Vagina (tissue), 2 donors: ENCODE measurements at regions not wholly inside any gene's neighbourhood (a gene's known extent, or its start where the extent isn't known, plus 50 kb on each side); places are given as distances from the start of the nearest gene placed in this dataset.
A peak's percentile ranks its signal among the peaks of the same experiment; 100 is the strongest.

Experiments
- DNase-seq, 2 donors: peaks; one replicate each; pipeline ENCODE4 v3.0.0-alpha.2; 2017; ENCODE audit errors: extremely low spot score in 2 of 2
- H3K27ac ChIP-seq: fragments of 200-600 bp; sonication (generic); one replicate; pipeline ENCODE4 v1.5.1; 2019
- H3K27me3 ChIP-seq: fragments of 200-600 bp; sonication (generic); one replicate; pipeline ENCODE4 v1.5.1; 2019
- H3K36me3 ChIP-seq, 2 donors: fragments of 200-600 bp; sonication (generic); one replicate each; pipeline ENCODE4 v1.5.1; 2017 to 2019
- H3K4me1 ChIP-seq: fragments of 200-600 bp; sonication (generic); one replicate; pipeline ENCODE4 v1.5.1; 2019
- H3K4me3 ChIP-seq, 2 donors: fragments of 200-600 bp; sonication (generic); 1 replicate in 1 of 2; 2 replicates in 1 of 2; pipeline ENCODE4 v1.5.1; 2016 to 2019
- H3K9me3 ChIP-seq: fragments of 200-600 bp; sonication (generic); one replicate; pipeline ENCODE4 v1.5.1; 2019
- CTCF ChIP-seq, 3 experiments: fragments of 450-650 bp in 2 of 3; fragments of 200-600 bp in 1 of 3; sonication (generic) in 1 of 3; IDR thresholded peaks; one replicate each; pipeline ENCODE4 v1.5.1; 2017 to 2019; ENCODE audit warnings: antibody characterized with exemption in 3 of 3, mild to moderate bottlenecking in 2 of 3, moderate library complexity in 2 of 3
- POLR2A ChIP-seq, 2 donors: fragments of 450-650 bp; IDR thresholded peaks; one replicate each; pipeline ENCODE4 v1.6.1; 2017; ENCODE audit warnings: antibody characterized with exemption in 2 of 2, mild to moderate bottlenecking in 2 of 2, moderate library complexity in 2 of 2
- POLR2AphosphoS5 ChIP-seq, 2 donors: sonication (generic); formaldehyde crosslinking; IDR thresholded peaks; one replicate each; pipeline ENCODE4 v1.9.0; 2017; ENCODE audit warnings: antibody characterized with exemption in 2 of 2, mild to moderate bottlenecking in 2 of 2, low read depth in 1 of 2; ENCODE audit not compliant: insufficient read depth in 1 of 2
- intact Hi-C: fragments of 100-400 bp; cut with DNase I; formaldehyde crosslinking; loops from one replicate; pipeline ENCODE4 v1.15.1; 2023

GRCh38 chr2:172228177-172228808 is 125.6 kb upstream of the DLX2 start:
- H3K9me3 ChIP-seq = no peaks in the 10 kb centered on the region
- H3K27me3 ChIP-seq = no peaks in the 10 kb centered on the region
- intact Hi-C loops = no loop called here
- H3K27ac ChIP-seq = peak overlapping the region; percentile 31
- DNase-seq = peak in 1 of 2 donors; percentile 72
- no peak overlapping the region for H3K4me3 ChIP-seq
- no peak for TF ChIP-seq POLR2A (IDR thresholded peaks at IDR 0.05)
- TF ChIP-seq POLR2AphosphoS5 (IDR thresholded peaks at IDR 0.05; ENCODE audit: insufficient read depth in 1 of 2, low read depth in 1 of 2) = peak in 1 of 2 donors; percentile 42
- H3K36me3 ChIP-seq = no peaks in the 10 kb centered on the region
- peaks cover 34% of the 10 kb centered on the region for H3K4me1 ChIP-seq

- intact Hi-C loops = no loop called here
- H3K9me3 ChIP-seq = no peaks in the 10 kb centered on the region
- H3K27me3 ChIP-seq = no peaks in the 10 kb centered on the region
- peaks cover 35% of the 10 kb centered on the region for H3K4me1 ChIP-seq
- TF ChIP-seq POLR2A (IDR thresholded peaks at IDR 0.05) (no peak), POLR2AphosphoS5 (IDR thresholded peaks at IDR 0.05; ENCODE audit: insufficient read depth in 1 of 2, low read depth in 1 of 2) (no peak), CTCF (IDR thresholded peaks at IDR 0.05) (no peak)
- peak overlapping the region; percentile 36 for H3K27ac ChIP-seq
- H3K36me3 ChIP-seq = no peaks in the 10 kb centered on the region
- no peak overlapping the region for H3K4me3 ChIP-seq
- no peak for DNase-seq
These were observed 126.4 kb upstream of the DLX2 start for GRCh38 chr2:172229125-172229524.

GRCh38 chr2:172230332-172230888 is 127.7 kb upstream of the DLX2 start:
- TF ChIP-seq POLR2A (IDR thresholded peaks at IDR 0.05) (no peak), CTCF (IDR thresholded peaks at IDR 0.05) (no peak), POLR2AphosphoS5 (IDR thresholded peaks at IDR 0.05; ENCODE audit: insufficient read depth in 1 of 2, low read depth in 1 of 2) (no peak)
- no peaks in the 10 kb centered on the region for H3K36me3 ChIP-seq
- no peak for DNase-seq
- no peaks in the 10 kb centered on the region for H3K27me3 ChIP-seq
- H3K9me3 ChIP-seq = no peaks in the 10 kb centered on the region
- peak overlapping the region; percentile 27 for H3K27ac ChIP-seq
- peaks cover 48% of the 10 kb centered on the region for H3K4me1 ChIP-seq
- intact Hi-C loops = no loop called here
- no peak overlapping the region for H3K4me3 ChIP-seq

GRCh38 chr2:172230889-172231401 is 128.2 kb upstream of the DLX2 start:
- Histone ChIP-seq H3K27me3 (no peaks in the 10 kb centered on the region), H3K27ac (peak overlapping the region; percentile 71), H3K4me1 (peaks cover 53% of the 10 kb centered on the region), H3K36me3 (no peaks in the 10 kb centered on the region), H3K4me3 (no peak overlapping the region), H3K9me3 (no peaks in the 10 kb centered on the region)
- intact Hi-C loops = no loop called here
- TF ChIP-seq CTCF (IDR thresholded peaks at IDR 0.05) (no peak), POLR2AphosphoS5 (IDR thresholded peaks at IDR 0.05; ENCODE audit: insufficient read depth in 1 of 2, low read depth in 1 of 2) (peak in 1 of 2 donors; percentile 31), POLR2A (IDR thresholded peaks at IDR 0.05) (no peak)
- DNase-seq = peak in 1 of 2 donors; percentile 82

GRCh38 chr2:172231508-172231907 is 128.8 kb upstream of the DLX2 start:
- Histone ChIP-seq H3K27ac (peak overlapping the region; percentile 71), H3K36me3 (no peaks in the 10 kb centered on the region), H3K27me3 (no peaks in the 10 kb centered on the region), H3K4me1 (peaks cover 53% of the 10 kb centered on the region), H3K4me3 (no peak overlapping the region), H3K9me3 (no peaks in the 10 kb centered on the region)
- TF ChIP-seq CTCF (IDR thresholded peaks at IDR 0.05) = no peak
- no peak for TF ChIP-seq POLR2A (IDR thresholded peaks at IDR 0.05)
- TF ChIP-seq POLR2AphosphoS5 (IDR thresholded peaks at IDR 0.05; ENCODE audit: insufficient read depth in 1 of 2, low read depth in 1 of 2) = no peak
- no peak for DNase-seq
- intact Hi-C loops = no loop called here
